Activated T-helper 2 cell treated with anti-CD3 and anti-CD28 coated beads, Interferon-gamma antibody, Interleukin-2, Interleukin-4, amounts not matched to agents 10 μg/mL and 5 μg/mL and 100 μg/mL, durations not matched to agents 14 hours and 24 hours and 36 hours (primary cell): ENCODE measurements at regions not wholly inside any gene's neighbourhood (a gene's known extent, or its start where the extent isn't known, plus 50 kb on each side); places are given as distances from the start of the nearest gene placed in this dataset.

Source experiments
- DNase-seq: peaks from one replicate; pipeline ENCODE4 v3.0.0; 2021; ENCODE audit warnings: low spot score
- H3K27ac Mint-ChIP-seq: one replicate; pipeline ENCODE4 v1.8.0; 2021; ENCODE audit warnings: mixed read lengths
- H3K27me3 Mint-ChIP-seq: one replicate; pipeline ENCODE4 v1.8.0; 2021; ENCODE audit warnings: low read depth, mixed read lengths
- H3K36me3 Mint-ChIP-seq: one replicate; pipeline ENCODE4 v1.8.0; 2021; ENCODE audit warnings: low read depth, mixed read lengths
- H3K4me1 Mint-ChIP-seq: one replicate; pipeline ENCODE4 v1.8.0; 2021; ENCODE audit warnings: low read depth, mixed read lengths
- H3K4me3 Mint-ChIP-seq: one replicate; pipeline ENCODE4 v1.8.0; 2021; ENCODE audit warnings: low read depth, mild to moderate bottlenecking, moderate library complexity, mixed read lengths
- H3K9me3 Mint-ChIP-seq: one replicate; pipeline ENCODE4 v1.8.0; 2021; ENCODE audit warnings: mixed read lengths
- intact Hi-C: fragments of 100-400 bp; cut with micrococcal nuclease; formaldehyde crosslinking; loops from one replicate; pipeline ENCODE4 v1.15.1; 2023

- Mint-ChIP-seq H3K9me3 (no peaks in the 10 kb centered on the region), H3K4me1 (no peaks in the 10 kb centered on the region), H3K27ac (no peak overlapping the region), H3K36me3 (no peaks in the 10 kb centered on the region), H3K27me3 (peaks cover 1% of the 10 kb centered on the region), H3K4me3 (no peak overlapping the region)
- intact Hi-C loops: no loop called here
- no peak for DNase-seq
These were observed 190.9 kb downstream of the TFCP2L1 start for GRCh38 chr2:121094101-121094500.

GRCh38 chr2:121094845-121095244 is 190.2 kb downstream of the TFCP2L1 start:
- no peaks in the 10 kb centered on the region for H3K4me1 Mint-ChIP-seq
- no peaks in the 10 kb centered on the region for H3K36me3 Mint-ChIP-seq
- peaks cover 1% of the 10 kb centered on the region for H3K27me3 Mint-ChIP-seq

GRCh38 chr2:121095257-121096080 is 189.5 kb downstream of the TFCP2L1 start:
- no peaks in the 10 kb centered on the region for H3K9me3 Mint-ChIP-seq
- no peak for DNase-seq
- peaks cover 1% of the 10 kb centered on the region for H3K27me3 Mint-ChIP-seq
- intact Hi-C loops: no loop called here
- H3K36me3 Mint-ChIP-seq: no peaks in the 10 kb centered on the region
- H3K4me3 Mint-ChIP-seq: no peak overlapping the region
- no peak overlapping the region for H3K27ac Mint-ChIP-seq
- no peaks in the 10 kb centered on the region for H3K4me1 Mint-ChIP-seq

More at GRCh38 chr2:121094845-121095244, 190.2 kb downstream of the TFCP2L1 start:
- H3K9me3 Mint-ChIP-seq: no peaks in the 10 kb centered on the region
- H3K4me3 Mint-ChIP-seq: no peak overlapping the region
- intact Hi-C loops: no loop called here
- no peak overlapping the region for H3K27ac Mint-ChIP-seq
- DNase-seq: no peak

GRCh38 chr2:121096611-121097010 is 188.4 kb downstream of the TFCP2L1 start:
- Mint-ChIP-seq H3K36me3 (no peaks in the 10 kb centered on the region), H3K27ac (no peak overlapping the region), H3K4me1 (no peaks in the 10 kb centered on the region), H3K4me3 (no peak overlapping the region), H3K9me3 (no peaks in the 10 kb centered on the region), H3K27me3 (peaks cover 1% of the 10 kb centered on the region)
- no peak for DNase-seq
- intact Hi-C loops: no loop called here

- no peaks in the 10 kb centered on the region for H3K36me3 Mint-ChIP-seq
- no peaks in the 10 kb centered on the region for H3K27me3 Mint-ChIP-seq
- no peak overlapping the region for H3K4me3 Mint-ChIP-seq
- intact Hi-C loops: no loop called here
- no peaks in the 10 kb centered on the region for H3K4me1 Mint-ChIP-seq
- DNase-seq: no peak
- H3K27ac Mint-ChIP-seq: no peak overlapping the region
- no peaks in the 10 kb centered on the region for H3K9me3 Mint-ChIP-seq
These were observed 186.4 kb downstream of the TFCP2L1 start for GRCh38 chr2:121098556-121098955.

GRCh38 chr2:121099329-121100290 is 185.4 kb downstream of the TFCP2L1 start:
- Mint-ChIP-seq H3K4me1 (no peaks in the 10 kb centered on the region), H3K27ac (no peak overlapping the region), H3K4me3 (no peak overlapping the region), H3K36me3 (no peaks in the 10 kb centered on the region), H3K27me3 (no peaks in the 10 kb centered on the region), H3K9me3 (no peaks in the 10 kb centered on the region)
- intact Hi-C loops: no loop called here
- DNase-seq: no peak

- Mint-ChIP-seq H3K27me3 (no peaks in the 10 kb centered on the region), H3K27ac (no peak overlapping the region), H3K4me3 (no peak overlapping the region), H3K4me1 (no peaks in the 10 kb centered on the region), H3K36me3 (no peaks in the 10 kb centered on the region), H3K9me3 (no peaks in the 10 kb centered on the region)
- intact Hi-C loops: no loop called here
- DNase-seq: no peak
These were observed 183.8 kb downstream of the TFCP2L1 start for GRCh38 chr2:121101093-121101715.

- Mint-ChIP-seq H3K27me3 (no peaks in the 10 kb centered on the region), H3K36me3 (no peaks in the 10 kb centered on the region), H3K4me3 (no peak overlapping the region), H3K9me3 (no peaks in the 10 kb centered on the region), H3K4me1 (no peaks in the 10 kb centered on the region), H3K27ac (no peak overlapping the region)
- intact Hi-C loops: no loop called here
- DNase-seq: no peak
These were observed 182.1 kb downstream of the TFCP2L1 start for GRCh38 chr2:121102941-121103340.

- H3K27me3 Mint-ChIP-seq: no peaks in the 10 kb centered on the region
- no peaks in the 10 kb centered on the region for H3K4me1 Mint-ChIP-seq
- H3K36me3 Mint-ChIP-seq: no peaks in the 10 kb centered on the region
- no peak for DNase-seq
- intact Hi-C loops: no loop called here
- no peaks in the 10 kb centered on the region for H3K9me3 Mint-ChIP-seq
- no peak overlapping the region for H3K27ac Mint-ChIP-seq
- no peak overlapping the region for H3K4me3 Mint-ChIP-seq
These were observed 181.0 kb downstream of the TFCP2L1 start for GRCh38 chr2:121103960-121104359.

GRCh38 chr2:121104721-121105141 is 180.3 kb downstream of the TFCP2L1 start:
- no peaks in the 10 kb centered on the region for H3K9me3 Mint-ChIP-seq
- no peaks in the 10 kb centered on the region for H3K27me3 Mint-ChIP-seq
- DNase-seq: no peak
- H3K27ac Mint-ChIP-seq: no peak overlapping the region
- intact Hi-C loops: no loop called here
- H3K4me1 Mint-ChIP-seq: no peaks in the 10 kb centered on the region
- no peak overlapping the region for H3K4me3 Mint-ChIP-seq
- no peaks in the 10 kb centered on the region for H3K36me3 Mint-ChIP-seq

- Mint-ChIP-seq H3K9me3 (no peaks in the 10 kb centered on the region), H3K4me3 (no peak overlapping the region), H3K4me1 (no peaks in the 10 kb centered on the region), H3K27me3 (no peaks in the 10 kb centered on the region), H3K36me3 (no peaks in the 10 kb centered on the region), H3K27ac (no peak overlapping the region)
- no peak for DNase-seq
- intact Hi-C loops: no loop called here
These were observed 174.1 kb downstream of the TFCP2L1 start for GRCh38 chr2:121110924-121111323.

GRCh38 chr2:121118951-121119350 is 166.1 kb downstream of the TFCP2L1 start:
- no peaks in the 10 kb centered on the region for H3K4me1 Mint-ChIP-seq
- no peaks in the 10 kb centered on the region for H3K36me3 Mint-ChIP-seq
- no peaks in the 10 kb centered on the region for H3K27me3 Mint-ChIP-seq
- no peak overlapping the region for H3K27ac Mint-ChIP-seq
- no peaks in the 10 kb centered on the region for H3K9me3 Mint-ChIP-seq
- no peak for DNase-seq
- intact Hi-C loops: no loop called here
- no peak overlapping the region for H3K4me3 Mint-ChIP-seq
